ENCODE measurements at regions not wholly inside any gene's neighbourhood (a gene's known extent, or its start where the extent isn't known, plus 50 kb on each side); places are given as distances from the start of the nearest gene placed in this dataset.

DNA sequence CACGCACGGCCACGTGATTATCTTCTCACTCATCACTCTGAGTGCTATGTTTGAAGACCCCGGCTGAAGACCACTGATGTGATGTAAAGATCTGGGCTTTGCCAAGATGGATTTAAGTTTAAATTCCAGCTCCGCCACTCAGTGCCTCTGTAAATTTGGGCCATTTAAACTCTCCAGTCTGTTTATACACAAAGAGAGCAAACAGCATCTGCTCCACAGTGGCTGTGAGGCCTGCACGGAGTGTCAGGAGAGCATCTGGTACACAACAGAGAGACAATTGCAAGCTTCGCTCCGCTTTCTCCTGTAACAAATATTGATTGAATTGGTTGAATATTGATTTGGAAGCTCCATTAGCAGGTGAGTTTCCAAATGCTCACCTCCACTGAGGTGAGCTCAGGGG is 80.5 kb upstream of the FRMD1 start:
- Histone ChIP-seq H3K4me1 (ENCODE audit: insufficient read depth) (peaks cover 2% of the 10 kb centered on the region), H3K27me3 (no peaks in the 10 kb centered on the region), H3K4me3 (no peak overlapping the region), H3K9me3 (no peaks in the 10 kb centered on the region), H3K36me3 (no peaks in the 10 kb centered on the region), H3K27ac (no peak overlapping the region)
- intact Hi-C loops (cut with DNase I): loop anchor here in 1 of 4 donors (10.0 kb wide), 1 partner anchor 205 kb away; no protein-coding TSS in a partner anchor
- no peak for DNase-seq
- WGBS, 3 donors: 92 to 98% (median 93%) methylated on average over 8 of the region's 8 CpGs
- TF ChIP-seq POLR2A (IDR thresholded peaks at IDR 0.05): no peak
- TF ChIP-seq, protein P1, sequence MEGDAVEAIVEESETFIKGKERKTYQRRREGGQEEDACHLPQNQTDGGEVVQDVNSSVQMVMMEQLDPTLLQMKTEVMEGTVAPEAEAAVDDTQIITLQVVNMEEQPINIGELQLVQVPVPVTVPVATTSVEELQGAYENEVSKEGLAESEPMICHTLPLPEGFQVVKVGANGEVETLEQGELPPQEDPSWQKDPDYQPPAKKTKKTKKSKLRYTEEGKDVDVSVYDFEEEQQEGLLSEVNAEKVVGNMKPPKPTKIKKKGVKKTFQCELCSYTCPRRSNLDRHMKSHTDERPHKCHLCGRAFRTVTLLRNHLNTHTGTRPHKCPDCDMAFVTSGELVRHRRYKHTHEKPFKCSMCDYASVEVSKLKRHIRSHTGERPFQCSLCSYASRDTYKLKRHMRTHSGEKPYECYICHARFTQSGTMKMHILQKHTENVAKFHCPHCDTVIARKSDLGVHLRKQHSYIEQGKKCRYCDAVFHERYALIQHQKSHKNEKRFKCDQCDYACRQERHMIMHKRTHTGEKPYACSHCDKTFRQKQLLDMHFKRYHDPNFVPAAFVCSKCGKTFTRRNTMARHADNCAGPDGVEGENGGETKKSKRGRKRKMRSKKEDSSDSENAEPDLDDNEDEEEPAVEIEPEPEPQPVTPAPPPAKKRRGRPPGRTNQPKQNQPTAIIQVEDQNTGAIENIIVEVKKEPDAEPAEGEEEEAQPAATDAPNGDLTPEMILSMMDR (IDR thresholded peaks at IDR 0.05): no peak
- no peak for TF ChIP-seq EP300 (IDR thresholded peaks at IDR 0.05)

DNA sequence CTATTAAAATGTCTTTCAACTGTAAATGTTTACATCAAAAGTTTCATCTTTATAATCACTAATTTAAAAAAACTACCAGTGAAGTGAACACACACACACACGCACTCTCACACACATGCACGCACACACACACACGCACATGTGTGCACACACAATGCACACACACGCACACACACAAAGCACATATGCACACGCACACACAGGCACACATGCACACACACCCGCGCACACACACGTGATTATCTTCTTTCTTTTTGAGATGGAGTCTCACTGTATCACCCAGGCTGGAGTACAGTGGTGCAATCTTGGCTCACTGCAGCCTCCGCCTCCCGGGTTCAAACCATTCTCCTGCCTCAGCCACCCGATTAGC is 80.0 kb upstream of the FRMD1 start:
- Histone ChIP-seq H3K9me3 (no peaks in the 10 kb centered on the region), H3K4me1 (ENCODE audit: insufficient read depth) (peaks cover 2% of the 10 kb centered on the region), H3K4me3 (no peak overlapping the region), H3K36me3 (no peaks in the 10 kb centered on the region), H3K27ac (no peak overlapping the region), H3K27me3 (no peaks in the 10 kb centered on the region)
- intact Hi-C loops (cut with DNase I): loop anchor here in 1 of 4 donors (10.0 kb wide), 1 partner anchor 206 kb away; no protein-coding TSS in a partner anchor
- TF ChIP-seq EP300 (IDR thresholded peaks at IDR 0.05): no peak
- no peak for TF ChIP-seq POLR2A (IDR thresholded peaks at IDR 0.05)
- TF ChIP-seq, protein P1 (IDR thresholded peaks at IDR 0.05): no peak
- 84 to 89% (median 88%) methylated on average over 11 of the region's 11 CpGs for WGBS, 3 donors
- DNase-seq: no peak

DNA sequence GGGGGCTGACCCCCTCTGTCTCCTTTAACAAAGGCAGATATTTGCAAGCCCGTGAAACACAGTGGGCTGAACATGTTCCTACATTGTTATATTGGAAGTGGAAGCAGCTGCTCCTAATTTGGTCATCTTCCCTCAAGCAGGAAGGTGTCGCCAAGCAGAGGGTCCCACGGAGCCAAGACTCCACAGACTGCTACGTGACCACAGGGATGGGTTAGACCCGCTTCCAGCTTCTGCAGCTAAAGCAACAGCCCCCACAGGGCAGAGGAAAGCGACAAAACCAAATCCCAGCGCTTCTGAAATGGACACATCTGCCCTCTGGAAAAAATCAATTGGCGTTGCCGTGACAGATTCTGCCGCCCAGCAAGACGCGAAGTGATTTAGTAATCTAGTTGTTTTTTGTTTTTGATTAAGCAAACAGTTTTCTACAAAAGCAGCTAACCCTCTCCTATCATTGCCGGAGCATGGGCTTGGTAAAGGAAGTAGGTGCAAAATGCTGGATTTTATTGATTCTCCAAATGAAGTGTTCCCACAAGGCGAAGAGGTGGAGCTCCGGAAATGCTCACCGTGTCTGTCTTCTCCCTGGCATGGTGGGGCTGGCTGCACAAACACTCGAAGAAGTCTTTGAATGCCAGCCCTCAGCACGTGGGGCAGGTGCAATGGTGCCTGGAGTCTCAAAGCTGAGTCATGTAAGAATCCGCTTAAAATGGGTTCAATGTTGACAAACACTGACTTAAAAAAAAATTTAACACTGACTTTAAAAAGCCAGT is 79.4 kb upstream of the FRMD1 start:
- no peaks in the 10 kb centered on the region for H3K36me3 ChIP-seq
- no peak overlapping the region for H3K27ac ChIP-seq
- no peaks in the 10 kb centered on the region for H3K9me3 ChIP-seq
- TF ChIP-seq, protein P1 (IDR thresholded peaks at IDR 0.05): no peak
- TF ChIP-seq EP300 (IDR thresholded peaks at IDR 0.05): no peak
- TF ChIP-seq POLR2A (IDR thresholded peaks at IDR 0.05): no peak
- peaks cover 2% of the 10 kb centered on the region for H3K4me1 ChIP-seq (ENCODE audit: insufficient read depth)
- no peak overlapping the region for H3K4me3 ChIP-seq
- no peak for DNase-seq
- no peaks in the 10 kb centered on the region for H3K27me3 ChIP-seq
- intact Hi-C loops (cut with DNase I): loop anchor here in 1 of 4 donors (10.0 kb wide), 1 partner anchor 206 kb away; no protein-coding TSS in a partner anchor
- WGBS, 3 donors: 6 to 14% (median 8%) methylated on average over 19 of the region's 19 CpGs

DNA sequence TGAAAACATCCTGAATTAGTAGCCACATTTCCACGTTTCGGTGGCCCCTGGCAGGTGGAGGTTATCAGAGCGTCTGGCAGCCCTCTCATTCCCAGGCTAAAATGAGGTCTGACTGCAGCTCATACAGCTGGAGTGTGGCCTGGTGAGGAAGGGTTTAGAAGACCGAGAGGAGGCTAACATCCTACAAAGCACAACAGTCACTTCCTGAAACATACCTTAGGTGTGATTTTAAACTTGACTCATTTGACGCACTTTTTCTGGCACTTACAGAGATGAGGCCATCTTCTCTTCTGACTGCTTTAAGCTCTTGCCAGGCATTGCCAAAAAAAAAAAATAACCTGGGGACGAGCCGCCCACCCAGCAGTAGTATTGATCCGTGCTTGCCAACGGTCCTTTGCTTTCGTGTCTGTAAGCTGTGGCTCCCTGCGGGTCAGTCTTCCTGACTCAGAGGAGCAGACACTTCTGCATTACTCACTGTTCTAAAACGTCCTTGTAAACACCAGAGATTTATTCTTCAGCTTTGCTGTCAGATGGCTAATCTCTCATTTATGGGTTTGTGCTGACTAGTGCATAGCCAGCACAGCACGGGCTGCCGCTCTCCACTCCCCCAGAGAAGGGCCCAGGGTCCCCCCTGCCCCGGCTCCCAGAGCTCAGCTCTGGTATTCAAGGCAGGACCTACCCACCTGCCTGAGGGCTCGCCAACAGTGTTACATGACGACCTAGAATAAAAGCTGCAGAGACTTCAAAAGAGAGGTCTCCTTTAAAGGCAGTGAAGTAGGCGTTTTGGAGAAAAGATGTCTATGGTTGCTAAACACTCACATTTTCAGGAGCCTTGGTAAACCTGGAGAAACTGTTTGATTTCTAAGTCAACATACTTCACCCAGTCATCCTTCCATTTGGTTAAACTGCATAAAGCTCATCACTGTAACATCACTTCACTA is 78.5 kb upstream of the FRMD1 start:
- H3K27ac ChIP-seq: no peak overlapping the region

More for the DNA sequence above, 78.5 kb upstream of the FRMD1 start:
- intact Hi-C loops (cut with DNase I): loop anchor here in 1 of 4 donors (10.0 kb wide), 1 partner anchor 207 kb away; no protein-coding TSS in a partner anchor
- H3K36me3 ChIP-seq: no peaks in the 10 kb centered on the region
- TF ChIP-seq, protein P1 (IDR thresholded peaks at IDR 0.05): no peak
- TF ChIP-seq POLR2A (IDR thresholded peaks at IDR 0.05) (no peak), EP300 (IDR thresholded peaks at IDR 0.05) (no peak)
- no peaks in the 10 kb centered on the region for H3K9me3 ChIP-seq
- 13 to 18% (median 17%) methylated on average over 18 of the region's 18 CpGs for WGBS, 3 donors
- peaks cover 2% of the 10 kb centered on the region for H3K4me1 ChIP-seq (ENCODE audit: insufficient read depth)
- no peaks in the 10 kb centered on the region for H3K27me3 ChIP-seq
- no peak for DNase-seq
- H3K4me3 ChIP-seq: no peak overlapping the region

Measured in ovary (tissue), 7 donors.